GM12878 (cell line): ENCODE measurements at regions not wholly inside any gene's neighbourhood (a gene's known extent, or its start where the extent isn't known, plus 50 kb on each side); places are given as distances from the start of the nearest gene placed in this dataset.

Experiments
- ATAC-seq: fragments of 200-7000 bp; cut with Tn5 transposase; 3 replicates; pipeline ENCODE4 v1.9.1; 2020; ENCODE audit warnings: mild to moderate bottlenecking, moderate library complexity
- BruUV-seq: library from RNA; stranded (reverse); fragments of 400-500 nt; replicated peaks from 2 replicates; lab custom pipeline; 2021; lab: Mats Ljungman, UMichigan
- CTCF ChIA-PET: fragments of 300-600 bp; sonication (Branson Sonifier 250); formaldehyde crosslinking; extraction: SDS; loops from one replicate; lab custom pipeline; 2021; ENCODE audit warnings: inconsistent platforms; lab: Yijun Ruan, JAX
- POLR2A ChIA-PET: fragments of 350-600 bp; formaldehyde crosslinking; extraction: SDS; loops from one replicate; lab custom pipeline; 2021; ENCODE audit warnings: inconsistent platforms; lab: Charles Lee
- RAD21 ChIA-PET: fragments of 300-600 bp; sonication (Branson Sonifier 250); formaldehyde crosslinking; loops from one replicate; lab custom pipeline; 2023; ENCODE audit warnings: antibody characterized with exemption; ENCODE audit not compliant: unreplicated experiment; lab: Charles Lee
- SMC1A ChIA-PET: fragments of 300-600 bp; sonication (Branson Sonifier 250); formaldehyde crosslinking; loops from one replicate; lab custom pipeline; 2023; ENCODE audit not compliant: unreplicated experiment, uncharacterized antibody; lab: Charles Lee
- DNase-seq: peaks from one replicate; pipeline ENCODE4 v3.0.0-alpha.2; 2011; ENCODE audit warnings: low read depth, low spot score
- FAIRE-seq: peaks from 3 replicates; lab custom pipeline; 2011; peaks lifted over from hg19 to GRCh38; lab: Jason Lieb, UNC
- H2AFZ ChIP-seq: 2 replicates; pipeline ENCODE4 v1.6.0; 2011; ENCODE audit warnings: low read depth, low read length, control low read depth; ENCODE audit not compliant: control insufficient read depth
- H3K27ac ChIP-seq: 2 replicates; pipeline ENCODE4 v1.5.1; 2011; ENCODE audit warnings: control low read depth; ENCODE audit not compliant: control insufficient read depth, insufficient read depth
- H3K27me3 ChIP-seq, 2 experiments: replicated peaks in 1 of 2; 2 replicates each; pipeline versions ENCODE4 v1.6.0 to v1.6.1; 2011; ENCODE audit warnings: low read length in 1 of 2; ENCODE audit not compliant: control insufficient read depth in 2 of 2, insufficient read depth in 2 of 2
- H3K36me3 ChIP-seq, 2 experiments: 2 replicates each; pipeline ENCODE4 v1.5.1; 2011; ENCODE audit warnings: low read length in 1 of 2; ENCODE audit not compliant: control insufficient read depth in 2 of 2, insufficient read depth in 2 of 2
- H3K4me1 ChIP-seq: 2 replicates; pipeline ENCODE4 v1.6.1; 2011; ENCODE audit warnings: mild to moderate bottlenecking, low read length, moderate library complexity, mixed read lengths; ENCODE audit not compliant: control insufficient read depth, insufficient read depth
- H3K4me2 ChIP-seq: 2 replicates; pipeline ENCODE4 v1.6.0; 2011; ENCODE audit warnings: control low read depth; ENCODE audit not compliant: control insufficient read depth, insufficient read depth
- H3K4me3 ChIP-seq: fragments of 200-600 bp; sonication (generic); 2 replicates; pipeline ENCODE4 v1.5.1; 2016
- H3K79me2 ChIP-seq: 2 replicates; pipeline ENCODE4 v1.6.0; 2011; ENCODE audit warnings: low read length; ENCODE audit not compliant: control insufficient read depth, insufficient read depth
- H3K9ac ChIP-seq: 2 replicates; pipeline ENCODE4 v1.8.0; 2011; ENCODE audit warnings: low read length, control low read depth, mixed read lengths; ENCODE audit not compliant: control insufficient read depth, insufficient read depth
- H3K9me3 ChIP-seq: replicated peaks from 3 replicates; pipeline ENCODE4 v1.5.1; 2011; ENCODE audit warnings: mild to moderate bottlenecking, low read length; ENCODE audit not compliant: control insufficient read depth, insufficient read depth
- H4K20me1 ChIP-seq: 2 replicates; pipeline ENCODE4 v1.6.0; 2011; ENCODE audit not compliant: control insufficient read depth, insufficient read depth
- BMI1 ChIP-seq: fragments of 450-650 bp; IDR thresholded peaks from 2 replicates; pipeline ENCODE4 v1.6.1; 2016; ENCODE audit warnings: mild to moderate bottlenecking, moderate library complexity, borderline replicate concordance
- CBFB ChIP-seq: IDR thresholded peaks from 2 replicates; pipeline ENCODE4 v1.6.1; 2016; ENCODE audit warnings: antibody characterized with exemption, low read depth
- HDAC2 ChIP-seq: fragments of 200-600 bp; sonication (generic); IDR thresholded peaks from 2 replicates; pipeline ENCODE4 v1.6.1; 2017
- HDAC6 ChIP-seq: fragments of 200-600 bp; sonication (generic); IDR thresholded peaks from one replicate; pipeline ENCODE4 v1.8.0; 2017; ENCODE audit warnings: antibody characterized with exemption; ENCODE audit not compliant: unreplicated experiment
- NFYB ChIP-seq: IDR thresholded peaks from 2 replicates; pipeline ENCODE4 v1.6.1; 2011; ENCODE audit warnings: low read depth, mild to moderate bottlenecking, low read length, improper control_type of control experiment, moderate library complexity; ENCODE audit not compliant: insufficient read depth
- NR2C2 ChIP-seq: IDR thresholded peaks from 2 replicates; pipeline ENCODE4 v1.6.1; 2011; ENCODE audit warnings: borderline replicate concordance, low read depth; ENCODE audit not compliant: control insufficient read depth, insufficient read length
- RAD21 ChIP-seq: IDR thresholded peaks from 2 replicates; pipeline ENCODE4 v1.6.1; 2011; ENCODE audit warnings: mild to moderate bottlenecking, low read depth, low read length, moderate library complexity; ENCODE audit not compliant: insufficient read depth
- RCOR1 ChIP-seq: conservative IDR thresholded peaks from 2 replicates; pipeline ENCODE4 v1.6.1; 2012; ENCODE audit warnings: low read depth, low read length, improper control_type of control experiment
- SMAD5 ChIP-seq: IDR thresholded peaks from 2 replicates; pipeline ENCODE4 v1.6.1; 2016; ENCODE audit warnings: antibody characterized with exemption, low read depth
- TAF1 ChIP-seq: IDR thresholded peaks from 2 replicates; pipeline ENCODE4 v1.6.1; 2011; ENCODE audit warnings: mild to moderate bottlenecking, low read depth, low read length, borderline replicate concordance
- WRNIP1 ChIP-seq: IDR thresholded peaks from 2 replicates; pipeline ENCODE4 v1.6.1; 2011; ENCODE audit warnings: low read depth, low read length, improper control_type of control experiment, borderline replicate concordance
- ZNF384 ChIP-seq: IDR thresholded peaks from 2 replicates; pipeline ENCODE4 v1.6.1; 2012; ENCODE audit warnings: low read depth, mild to moderate bottlenecking, low read length, improper control_type of control experiment, borderline replicate concordance
- ZNF622 ChIP-seq: fragments of 450-650 bp; IDR thresholded peaks from 2 replicates; pipeline ENCODE4 v1.6.1; 2017; ENCODE audit warnings: mild to moderate bottlenecking, inconsistent platforms
- WGBS: methylation state at CpG from one replicate; pipeline ENCODE4 v1.1.6; 2016; ENCODE audit warnings: low lambda C conversion rate; ENCODE audit not compliant: insufficient replicate concordance, insufficient coverage; ENCODE audit errors: missing lambda C conversion rate; 5-methylcytosine and 5-hydroxymethylcytosine counted together
- in situ Hi-C: fragments of 300-500 bp; cut with MboI; formaldehyde crosslinking; loops from 9 replicates; pipeline ENCODE4 v1.14.3; 2018; ENCODE audit warnings: mixed read lengths
- intact Hi-C: fragments of 100-400 bp; cut with micrococcal nuclease; formaldehyde crosslinking; loops from one replicate; pipeline ENCODE4 v1.14.2; 2022; ENCODE audit not compliant: unreplicated experiment
- TF ChIP-seq, protein P1 (sequence below): fragments of 150-350 bp; IDR thresholded peaks from 2 replicates; pipeline ENCODE4 v1.6.1; 2016; ENCODE audit warnings: low read depth, low read length

DNA sequence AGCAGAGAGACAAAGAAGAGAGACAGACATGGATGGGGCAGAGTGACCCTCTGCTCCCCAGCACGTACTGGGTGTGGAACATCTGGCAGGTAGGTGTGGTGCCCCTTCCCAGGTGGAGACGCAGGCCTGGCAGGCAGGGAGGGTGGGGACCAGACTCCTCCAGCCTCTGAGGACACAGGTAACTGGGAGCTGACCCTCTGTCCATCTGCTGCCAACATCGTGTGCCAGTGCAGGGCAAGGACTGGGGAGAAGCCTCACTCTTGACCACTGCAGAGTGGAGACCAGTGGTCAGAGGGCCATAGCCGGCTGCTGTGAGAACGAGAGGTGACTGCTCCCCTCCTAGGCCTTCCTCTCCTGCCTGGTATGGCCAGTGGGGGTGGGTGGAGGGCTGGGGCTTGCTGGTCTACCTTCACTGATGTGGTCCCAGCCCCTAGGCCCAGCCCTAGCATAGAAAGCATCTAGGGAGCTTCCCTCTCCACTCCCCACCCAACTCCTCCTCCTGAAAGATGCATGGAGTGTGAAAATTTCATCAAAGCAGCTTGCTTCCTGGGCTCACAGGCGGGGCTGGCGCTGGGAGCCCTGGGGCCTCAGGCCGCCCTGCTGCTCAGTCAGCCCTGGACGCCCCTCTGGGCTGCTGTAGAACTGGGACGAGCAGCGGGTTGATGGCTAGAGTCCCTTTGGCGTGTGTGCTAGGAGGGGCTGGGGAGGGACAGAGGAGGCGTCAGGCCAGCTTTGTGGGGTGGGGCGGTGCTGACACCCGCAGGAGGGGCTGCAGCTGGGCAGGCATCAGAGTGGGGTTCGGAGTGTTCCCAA is 90.3 kb downstream of the PLXNA1 start:
- RAD21 ChIA-PET = no interaction called here
- no peak overlapping the region for H2AFZ ChIP-seq
- no peak overlapping the region for H3K4me3 ChIP-seq
- H3K27me3 ChIP-seq = no peaks in the 10 kb centered on the region; a peak in 1 of 4 replicates
- 59% methylated on average over 16 of the region's 16 CpGs for WGBS
- H4K20me1 ChIP-seq = no peaks in the 10 kb centered on the region
- no peaks in the 10 kb centered on the region for H3K79me2 ChIP-seq
- H3K4me1 ChIP-seq = peaks cover 12% of the 10 kb centered on the region
- SMC1A ChIA-PET = no interaction called here
- no peaks in the 10 kb centered on the region for H3K36me3 ChIP-seq
- in situ Hi-C loops (no loop called here), intact Hi-C loops (no loop called here)
- ATAC-seq (no peak), DNase-seq (no peak), FAIRE-seq (no peak)
- no peak for TF ChIP-seq RCOR1
- TF ChIP-seq WRNIP1 = no peak
- no peak for TF ChIP-seq HDAC2
- no peak for TF ChIP-seq TAF1
- TF ChIP-seq BMI1 = no peak
- no peak for TF ChIP-seq ZNF622
- no peak for TF ChIP-seq HDAC6
- TF ChIP-seq ZNF384 = no peak
- TF ChIP-seq NFYB = no peak
- no peak for TF ChIP-seq CBFB
- TF ChIP-seq, protein P1, sequence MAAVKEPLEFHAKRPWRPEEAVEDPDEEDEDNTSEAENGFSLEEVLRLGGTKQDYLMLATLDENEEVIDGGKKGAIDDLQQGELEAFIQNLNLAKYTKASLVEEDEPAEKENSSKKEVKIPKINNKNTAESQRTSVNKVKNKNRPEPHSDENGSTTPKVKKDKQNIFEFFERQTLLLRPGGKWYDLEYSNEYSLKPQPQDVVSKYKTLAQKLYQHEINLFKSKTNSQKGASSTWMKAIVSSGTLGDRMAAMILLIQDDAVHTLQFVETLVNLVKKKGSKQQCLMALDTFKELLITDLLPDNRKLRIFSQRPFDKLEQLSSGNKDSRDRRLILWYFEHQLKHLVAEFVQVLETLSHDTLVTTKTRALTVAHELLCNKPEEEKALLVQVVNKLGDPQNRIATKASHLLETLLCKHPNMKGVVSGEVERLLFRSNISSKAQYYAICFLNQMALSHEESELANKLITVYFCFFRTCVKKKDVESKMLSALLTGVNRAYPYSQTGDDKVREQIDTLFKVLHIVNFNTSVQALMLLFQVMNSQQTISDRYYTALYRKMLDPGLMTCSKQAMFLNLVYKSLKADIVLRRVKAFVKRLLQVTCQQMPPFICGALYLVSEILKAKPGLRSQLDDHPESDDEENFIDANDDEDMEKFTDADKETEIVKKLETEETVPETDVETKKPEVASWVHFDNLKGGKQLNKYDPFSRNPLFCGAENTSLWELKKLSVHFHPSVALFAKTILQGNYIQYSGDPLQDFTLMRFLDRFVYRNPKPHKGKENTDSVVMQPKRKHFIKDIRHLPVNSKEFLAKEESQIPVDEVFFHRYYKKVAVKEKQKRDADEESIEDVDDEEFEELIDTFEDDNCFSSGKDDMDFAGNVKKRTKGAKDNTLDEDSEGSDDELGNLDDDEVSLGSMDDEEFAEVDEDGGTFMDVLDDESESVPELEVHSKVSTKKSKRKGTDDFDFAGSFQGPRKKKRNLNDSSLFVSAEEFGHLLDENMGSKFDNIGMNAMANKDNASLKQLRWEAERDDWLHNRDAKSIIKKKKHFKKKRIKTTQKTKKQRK = no peak
- TF ChIP-seq RAD21 = no peak
- TF ChIP-seq NR2C2 = no peak
- TF ChIP-seq SMAD5 = no peak
- POLR2A ChIA-PET = no interaction called here
- H3K27ac ChIP-seq = no peak overlapping the region
- H3K4me2 ChIP-seq = no peak overlapping the region
- H3K9me3 ChIP-seq = peaks cover 4% of the 10 kb centered on the region; the same call in 1 of the 3 replicates
- H3K9ac ChIP-seq = no peak overlapping the region
- CTCF ChIA-PET = no interaction called here
- no TSS peak for BruUV-seq
